C4-2B (cell line): ENCODE measurements at regions not wholly inside any gene's neighbourhood (a gene's known extent, or its start where the extent isn't known, plus 50 kb on each side); places are given as distances from the start of the nearest gene placed in this dataset.

Experiments used
- ZFX ChIP-seq: fragments of 450-650 bp; IDR thresholded peaks from 2 replicates; pipeline ENCODE4 v1.6.1; 2017
- TF ChIP-seq, protein P1 (sequence below): fragments of 450-650 bp; conservative IDR thresholded peaks from 2 replicates; pipeline ENCODE4 v1.5.1; 2017; ENCODE audit warnings: mild to moderate bottlenecking

DNA sequence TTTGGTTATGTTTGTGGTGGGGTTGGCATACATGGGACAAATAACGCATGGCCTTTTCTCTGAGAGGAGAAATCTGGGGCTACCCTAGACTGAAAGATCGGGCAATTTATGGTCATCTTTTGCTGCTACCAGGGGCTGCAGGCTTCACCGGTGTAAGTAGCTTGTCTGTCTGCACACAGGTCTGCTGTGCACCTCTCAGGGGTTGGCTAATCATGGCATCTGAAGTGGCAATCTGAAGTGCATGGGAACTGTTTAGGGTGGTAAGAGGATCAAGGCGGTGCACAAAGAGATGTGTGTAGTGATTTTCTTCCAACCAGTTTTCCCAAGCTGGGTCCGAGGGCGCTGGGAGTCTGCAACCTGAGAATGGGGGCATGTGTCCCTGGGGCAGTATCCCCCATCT is 141.3 kb downstream of the EMP1 start:
- TF ChIP-seq, protein P1, sequence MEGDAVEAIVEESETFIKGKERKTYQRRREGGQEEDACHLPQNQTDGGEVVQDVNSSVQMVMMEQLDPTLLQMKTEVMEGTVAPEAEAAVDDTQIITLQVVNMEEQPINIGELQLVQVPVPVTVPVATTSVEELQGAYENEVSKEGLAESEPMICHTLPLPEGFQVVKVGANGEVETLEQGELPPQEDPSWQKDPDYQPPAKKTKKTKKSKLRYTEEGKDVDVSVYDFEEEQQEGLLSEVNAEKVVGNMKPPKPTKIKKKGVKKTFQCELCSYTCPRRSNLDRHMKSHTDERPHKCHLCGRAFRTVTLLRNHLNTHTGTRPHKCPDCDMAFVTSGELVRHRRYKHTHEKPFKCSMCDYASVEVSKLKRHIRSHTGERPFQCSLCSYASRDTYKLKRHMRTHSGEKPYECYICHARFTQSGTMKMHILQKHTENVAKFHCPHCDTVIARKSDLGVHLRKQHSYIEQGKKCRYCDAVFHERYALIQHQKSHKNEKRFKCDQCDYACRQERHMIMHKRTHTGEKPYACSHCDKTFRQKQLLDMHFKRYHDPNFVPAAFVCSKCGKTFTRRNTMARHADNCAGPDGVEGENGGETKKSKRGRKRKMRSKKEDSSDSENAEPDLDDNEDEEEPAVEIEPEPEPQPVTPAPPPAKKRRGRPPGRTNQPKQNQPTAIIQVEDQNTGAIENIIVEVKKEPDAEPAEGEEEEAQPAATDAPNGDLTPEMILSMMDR, result no peak
- no peak for TF ChIP-seq ZFX
